A549 (cell line): ENCODE measurements at regions not wholly inside any gene's neighbourhood (a gene's known extent, or its start where the extent isn't known, plus 50 kb on each side); places are given as distances from the start of the nearest gene placed in this dataset.

Source experiments
- CBX2 ChIP-seq: fragments of 200-600 bp; sonication (generic); IDR thresholded peaks from 2 replicates; pipeline ENCODE4 v1.6.1; 2016; ENCODE audit warnings: low read depth, mild to moderate bottlenecking, borderline replicate concordance
- CEBPB ChIP-seq, 2 experiments: fragments of >200 bp in 1 of 2; sonication (Bioruptor Twin) in 1 of 2; formaldehyde crosslinking in 1 of 2; IDR thresholded peaks; 2 replicates each; pipeline ENCODE4 v1.6.1; 2012 to 2016
- EP300 ChIP-seq, 2 experiments: fragments of >200 bp; sonication (Bioruptor Twin); formaldehyde crosslinking; IDR thresholded peaks; 2 replicates in 1 of 2; 3 replicates in 1 of 2; pipeline ENCODE4 v1.6.1; 2016 to 2017
- MAFK ChIP-seq: fragments of 450-650 bp; IDR thresholded peaks from 2 replicates; pipeline ENCODE4 v1.6.1; 2014; ENCODE audit not compliant: partially characterized antibody
- PHF8 ChIP-seq: fragments of 200-600 bp; sonication (generic); IDR thresholded peaks from 2 replicates; pipeline ENCODE4 v1.6.1; 2016; ENCODE audit warnings: low read depth, mild to moderate bottlenecking, antibody characterized with exemption, moderate library complexity, borderline replicate concordance
- POLR2A ChIP-seq: IDR thresholded peaks from 2 replicates; pipeline ENCODE4 v1.6.1; 2012; ENCODE audit warnings: mild to moderate bottlenecking, low read length
- RFX5 ChIP-seq: fragments of 450-650 bp; IDR thresholded peaks from 2 replicates; pipeline ENCODE4 v1.7.1; 2014; ENCODE audit warnings: antibody characterized with exemption, mild to moderate bottlenecking, moderate library complexity
- USF2 ChIP-seq: fragments of 450-650 bp; IDR thresholded peaks from 2 replicates; pipeline ENCODE4 v1.6.1; 2014; ENCODE audit warnings: antibody characterized with exemption
- ZSCAN20 ChIP-seq: fragments of 250-450 bp; sonication (Bioruptor Pico); IDR thresholded peaks from 2 replicates; pipeline ENCODE4 v1.8.0; 2022; ENCODE audit warnings: mild to moderate bottlenecking, moderate library complexity
- TF ChIP-seq, protein P1 (sequence below): fragments of >200 bp; sonication (Bioruptor Twin); formaldehyde crosslinking; IDR thresholded peaks from 3 replicates; pipeline ENCODE4 v1.5.1; 2016

DNA sequence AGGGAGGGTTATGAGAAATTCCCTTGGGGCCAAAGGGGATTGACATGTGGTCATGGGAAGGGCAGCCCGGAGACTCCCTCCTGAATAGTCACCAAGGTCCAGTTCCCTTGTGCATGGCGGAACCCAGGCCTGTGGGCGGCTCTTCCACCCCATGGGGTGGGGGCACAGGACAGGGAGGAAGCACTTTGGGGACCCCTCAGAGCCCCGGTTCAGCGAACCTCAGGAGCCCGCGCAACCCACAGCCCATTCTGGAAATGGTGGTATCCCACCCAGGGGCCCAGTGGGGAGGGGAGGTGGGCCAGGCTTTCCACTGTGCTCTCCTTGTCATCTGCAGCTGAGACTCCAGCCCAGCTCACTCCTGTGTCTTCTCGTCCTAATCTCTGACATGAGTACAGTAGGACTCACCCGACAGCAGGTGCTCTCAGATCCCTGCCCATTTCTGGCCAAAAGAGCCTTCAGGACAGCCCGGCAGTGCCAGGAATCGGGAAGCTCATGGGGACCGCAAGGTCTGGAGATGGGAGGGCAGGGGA, 255.2 kb upstream of the SFSWAP start:
- TF ChIP-seq, protein P1, sequence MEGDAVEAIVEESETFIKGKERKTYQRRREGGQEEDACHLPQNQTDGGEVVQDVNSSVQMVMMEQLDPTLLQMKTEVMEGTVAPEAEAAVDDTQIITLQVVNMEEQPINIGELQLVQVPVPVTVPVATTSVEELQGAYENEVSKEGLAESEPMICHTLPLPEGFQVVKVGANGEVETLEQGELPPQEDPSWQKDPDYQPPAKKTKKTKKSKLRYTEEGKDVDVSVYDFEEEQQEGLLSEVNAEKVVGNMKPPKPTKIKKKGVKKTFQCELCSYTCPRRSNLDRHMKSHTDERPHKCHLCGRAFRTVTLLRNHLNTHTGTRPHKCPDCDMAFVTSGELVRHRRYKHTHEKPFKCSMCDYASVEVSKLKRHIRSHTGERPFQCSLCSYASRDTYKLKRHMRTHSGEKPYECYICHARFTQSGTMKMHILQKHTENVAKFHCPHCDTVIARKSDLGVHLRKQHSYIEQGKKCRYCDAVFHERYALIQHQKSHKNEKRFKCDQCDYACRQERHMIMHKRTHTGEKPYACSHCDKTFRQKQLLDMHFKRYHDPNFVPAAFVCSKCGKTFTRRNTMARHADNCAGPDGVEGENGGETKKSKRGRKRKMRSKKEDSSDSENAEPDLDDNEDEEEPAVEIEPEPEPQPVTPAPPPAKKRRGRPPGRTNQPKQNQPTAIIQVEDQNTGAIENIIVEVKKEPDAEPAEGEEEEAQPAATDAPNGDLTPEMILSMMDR = no peak
- no peak for TF ChIP-seq MAFK
- no peak for TF ChIP-seq RFX5
- TF ChIP-seq USF2 = no peak
- TF ChIP-seq PHF8 = no peak
- TF ChIP-seq CBX2 = no peak
- no peak for TF ChIP-seq EP300 (IDR thresholded peaks at IDR 0.05)
- no peak for TF ChIP-seq ZSCAN20 (CRISPR knock-in tag)
- TF ChIP-seq POLR2A = no peak
- no peak for TF ChIP-seq CEBPB (IDR thresholded peaks at IDR 0.05)
